DMS 273 treated with DMSO at 0.1 percent for 48 hours (cell line): ENCODE measurements at regions not wholly inside any gene's neighbourhood (a gene's known extent, or its start where the extent isn't known, plus 50 kb on each side); places are given as distances from the start of the nearest gene placed in this dataset.
"Not testable (repeated sequence)": the region's sequence is repeated elsewhere in the genome, so short reads cannot be mapped to it uniquely, and the experiment has no call there.

Experiments
- DNase-seq: peaks from one replicate; lab custom pipeline; 2025; lab: John Stamatoyannopoulos, UW

DNA sequence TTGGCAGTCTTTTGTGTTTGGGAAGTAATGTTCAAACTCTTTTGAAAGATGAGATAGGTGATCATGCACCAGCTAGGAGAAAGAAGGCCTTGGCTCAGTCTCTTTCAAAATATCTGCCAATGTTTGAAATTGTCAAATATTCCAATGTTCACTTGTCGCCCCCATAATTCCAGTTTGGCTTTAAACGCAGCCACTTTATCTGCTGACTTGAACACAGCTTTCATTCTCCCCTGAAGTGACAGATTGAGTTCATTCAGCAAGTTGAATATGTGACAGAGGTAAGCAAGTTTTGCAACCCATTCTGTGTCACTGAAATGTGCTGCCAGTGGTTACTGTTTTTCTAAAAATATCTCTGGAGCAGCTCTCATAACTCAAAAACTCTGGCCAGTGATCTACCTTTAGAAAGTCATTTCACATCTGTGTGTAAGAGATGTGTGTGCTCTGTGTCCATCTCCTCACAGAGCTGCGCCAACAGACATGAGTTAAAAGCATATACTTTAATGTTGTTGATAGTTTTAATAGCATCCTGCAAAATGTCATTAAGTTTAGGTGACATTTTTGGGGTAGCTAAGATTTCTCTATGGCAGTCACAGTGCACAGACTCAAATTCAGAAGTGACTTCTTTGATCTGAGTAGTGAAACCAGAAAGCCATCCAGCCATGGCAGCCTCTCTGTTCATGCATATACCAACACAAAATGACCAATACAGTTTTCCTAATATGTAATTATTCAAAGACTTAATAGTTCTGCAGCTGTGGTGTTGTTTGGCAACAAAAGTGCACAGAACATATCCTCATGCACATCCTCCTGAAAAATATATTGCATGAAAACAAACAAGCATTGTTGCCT is 614.3 kb upstream of the MIS18BP1 start:
- no peak for DNase-seq

DNA sequence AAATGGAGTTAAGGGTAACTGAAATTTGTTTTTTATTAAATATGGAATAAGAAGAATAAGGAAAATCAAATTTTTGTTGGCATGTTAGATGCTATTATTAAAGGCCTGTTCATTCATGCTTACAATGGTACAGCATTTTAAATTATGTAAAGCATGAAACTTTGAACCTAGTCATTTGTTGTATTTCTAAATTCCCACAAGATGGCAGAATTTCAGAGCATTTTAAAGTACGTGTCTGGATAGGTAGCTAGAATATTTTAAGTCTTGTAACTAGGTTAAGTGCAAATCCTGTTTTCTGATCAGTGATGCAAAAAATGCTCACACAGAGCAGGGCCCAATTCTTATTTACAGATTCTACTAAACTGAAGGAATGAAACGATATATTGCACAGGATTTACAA is 585.6 kb upstream of the MIS18BP1 start:
- no peak for DNase-seq

- DNase-seq: no peak
These were observed 566.1 kb upstream of the MIS18BP1 start for GRCh38 chr14:45819107-45819506.

GRCh38 chr14:45811155-45811554 is 558.2 kb upstream of the MIS18BP1 start:
- DNase-seq: no peak

GRCh38 chr14:45810152-45810872 is 557.3 kb upstream of the MIS18BP1 start:
- DNase-seq: no peak

GRCh38 chr14:45807178-45807899 is 554.3 kb upstream of the MIS18BP1 start:
- DNase-seq: no peak

DNA sequence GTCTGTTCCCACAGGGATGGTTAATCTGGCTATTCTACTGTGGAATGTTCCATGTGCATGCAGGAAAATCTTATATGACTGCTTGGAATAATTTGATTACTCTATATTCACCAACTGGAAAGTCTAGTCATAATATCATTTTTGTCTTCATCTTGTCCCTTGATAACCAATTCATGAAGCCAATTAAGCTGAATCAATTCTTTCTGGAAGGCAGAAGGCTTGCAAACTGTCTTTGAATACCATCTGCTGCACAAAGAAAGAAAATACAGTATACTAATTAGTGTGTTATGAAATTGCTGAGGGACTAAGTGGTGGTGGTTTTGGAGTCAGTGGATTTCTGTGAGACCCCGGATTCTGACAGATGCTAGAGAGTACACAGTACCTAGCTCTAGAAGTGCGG is 546.5 kb upstream of the MIS18BP1 start:
- no peak for DNase-seq

- no peak for DNase-seq
These were observed 545.7 kb upstream of the MIS18BP1 start for GRCh38 chr14:45798659-45799058.

GRCh38 chr14:45796006-45796405 is 543.0 kb upstream of the MIS18BP1 start:
- not testable (repeated sequence) for DNase-seq

DNA sequence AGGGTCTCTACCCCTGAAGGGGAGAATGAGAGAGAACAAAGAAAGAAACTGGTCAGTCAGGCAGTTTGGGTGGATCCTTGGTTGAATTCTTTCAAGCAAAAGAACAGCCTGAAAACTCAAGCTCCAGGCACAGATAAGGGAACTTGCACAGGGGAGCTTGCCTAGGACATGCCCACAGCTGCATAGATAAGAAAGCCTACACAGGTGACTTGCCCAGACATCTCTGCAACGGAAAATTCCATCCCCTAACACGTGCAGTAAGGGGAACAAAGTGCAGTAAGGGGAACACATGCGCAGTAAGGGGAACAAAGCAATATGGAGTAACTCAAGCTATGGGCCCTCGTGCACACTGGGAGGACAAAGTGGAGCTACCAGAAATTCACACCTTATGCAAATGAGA is 540.1 kb upstream of the MIS18BP1 start:
- DNase-seq: no peak

DNA sequence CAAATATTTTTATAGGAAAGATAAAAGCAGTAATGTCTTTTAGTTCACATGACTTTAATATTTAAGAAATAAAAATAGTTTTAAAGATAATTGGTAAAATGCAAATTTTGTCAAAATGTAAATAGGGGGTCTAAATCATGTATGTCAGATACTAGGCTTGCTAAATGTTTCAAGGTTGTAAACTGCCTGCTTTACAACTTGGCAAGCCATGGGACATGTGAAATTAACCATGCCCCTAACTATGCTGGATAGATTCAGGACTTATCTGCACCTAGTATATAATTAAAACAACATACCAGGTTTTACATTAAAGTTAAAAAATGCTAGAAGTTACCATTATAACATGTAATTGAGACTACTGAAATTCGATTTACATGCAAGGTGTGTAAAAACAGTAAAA is 537.3 kb upstream of the MIS18BP1 start:
- no peak for DNase-seq

- DNase-seq: no peak
These were observed 534.2 kb upstream of the MIS18BP1 start for GRCh38 chr14:45787167-45787566.

DNA sequence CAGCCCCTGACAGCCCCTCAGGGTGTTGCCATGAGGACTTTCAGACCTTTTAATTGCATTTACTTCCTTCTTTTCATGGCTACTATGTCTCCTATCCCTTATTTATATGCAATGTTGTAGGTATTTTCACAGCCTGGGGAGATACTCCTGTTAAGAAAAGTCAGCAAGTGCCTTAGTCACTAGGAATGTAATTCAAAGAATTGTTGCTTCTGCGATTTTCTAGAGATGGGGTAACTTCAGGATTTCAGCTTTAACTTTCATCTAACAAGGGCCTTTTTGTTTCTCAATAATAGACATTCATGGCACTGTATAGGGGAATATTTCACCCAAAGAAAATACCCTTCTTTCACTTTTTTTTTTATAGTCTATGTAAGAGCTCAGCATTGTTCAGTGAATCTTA is 533.3 kb upstream of the MIS18BP1 start:
- no peak for DNase-seq

GRCh38 chr14:45785240-45785639 is 532.2 kb upstream of the MIS18BP1 start:
- DNase-seq: no peak

DNA sequence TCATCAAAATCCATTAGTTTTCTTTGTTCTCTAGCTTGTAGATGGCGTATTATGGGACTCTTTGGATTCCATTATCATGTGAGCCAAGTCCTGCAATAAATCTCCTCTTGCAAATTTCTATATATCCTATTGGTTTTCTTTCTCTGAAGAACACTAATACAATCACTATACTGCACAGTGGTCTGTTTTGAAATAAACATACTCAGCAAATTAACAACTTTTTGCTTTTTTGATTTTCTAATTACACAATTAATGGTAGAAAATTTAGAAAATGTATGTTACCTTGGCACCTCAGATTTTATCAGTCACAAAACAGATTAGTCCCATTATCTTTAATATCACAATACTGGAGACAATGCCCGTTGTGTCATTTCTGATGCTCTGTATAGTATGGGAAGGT is 513.2 kb upstream of the MIS18BP1 start:
- DNase-seq: no peak

- no peak for DNase-seq
These were observed 504.7 kb upstream of the MIS18BP1 start for GRCh38 chr14:45757655-45758054.

GRCh38 chr14:45756412-45756811 is 503.4 kb upstream of the MIS18BP1 start:
- not testable (repeated sequence) for DNase-seq

DNA sequence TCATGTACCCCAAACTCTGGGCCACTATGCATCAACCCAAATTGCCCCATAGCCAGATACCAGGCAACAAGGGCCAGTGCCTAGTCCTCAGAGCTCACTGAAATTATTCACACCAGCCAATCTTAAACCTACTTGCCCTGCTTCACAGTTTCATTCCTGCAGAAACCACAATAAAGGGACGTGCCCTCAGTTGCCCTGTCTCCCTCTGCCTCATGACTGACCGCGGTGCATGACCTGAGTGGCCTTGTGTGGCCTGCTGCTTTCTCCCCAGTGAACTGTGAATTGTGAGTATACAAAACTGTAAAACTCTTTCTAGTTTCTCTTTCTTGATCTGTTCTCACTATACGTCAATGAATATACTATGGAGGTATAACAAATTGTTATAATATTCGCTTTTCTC is 490.9 kb upstream of the MIS18BP1 start:
- DNase-seq: no peak

- DNase-seq: no peak
These were observed 489.2 kb upstream of the MIS18BP1 start for GRCh38 chr14:45742187-45742586.

DNA sequence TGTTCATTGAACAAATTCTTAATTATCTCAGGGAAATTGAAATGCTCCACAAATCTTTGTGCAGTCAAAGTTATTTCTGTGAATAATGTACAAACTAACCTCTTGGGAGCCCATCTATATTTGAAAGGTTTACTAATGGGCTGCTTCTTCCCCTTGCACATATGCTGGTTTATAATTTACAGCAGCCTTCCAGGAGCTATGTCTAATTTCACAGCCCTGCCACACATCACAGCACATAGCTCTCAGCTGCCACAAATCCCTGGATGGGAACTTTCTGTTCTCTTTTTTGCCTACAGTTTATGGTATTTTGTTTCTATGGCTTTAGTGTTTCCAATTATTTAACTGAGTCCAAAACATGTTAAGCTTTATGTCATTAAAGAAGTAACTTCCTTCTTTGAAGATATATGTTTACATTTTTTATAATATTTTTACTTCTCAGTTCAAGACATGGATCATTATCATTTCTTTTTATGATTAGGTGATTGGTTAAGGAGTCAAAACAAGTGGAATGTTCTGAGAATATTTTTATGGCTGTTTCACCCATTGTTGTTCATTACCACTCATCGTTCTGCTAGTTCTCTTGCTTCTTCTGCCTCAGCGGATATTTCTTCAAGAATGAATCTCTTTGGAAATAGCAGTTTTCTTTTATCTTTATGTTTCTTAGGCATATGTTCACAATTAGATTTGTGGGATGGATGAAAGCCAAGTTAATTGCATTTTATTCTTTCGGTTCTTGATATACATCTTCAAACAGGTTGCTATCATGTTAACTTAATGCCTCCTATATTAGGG is 475.6 kb upstream of the MIS18BP1 start:
- no peak for DNase-seq

DNA sequence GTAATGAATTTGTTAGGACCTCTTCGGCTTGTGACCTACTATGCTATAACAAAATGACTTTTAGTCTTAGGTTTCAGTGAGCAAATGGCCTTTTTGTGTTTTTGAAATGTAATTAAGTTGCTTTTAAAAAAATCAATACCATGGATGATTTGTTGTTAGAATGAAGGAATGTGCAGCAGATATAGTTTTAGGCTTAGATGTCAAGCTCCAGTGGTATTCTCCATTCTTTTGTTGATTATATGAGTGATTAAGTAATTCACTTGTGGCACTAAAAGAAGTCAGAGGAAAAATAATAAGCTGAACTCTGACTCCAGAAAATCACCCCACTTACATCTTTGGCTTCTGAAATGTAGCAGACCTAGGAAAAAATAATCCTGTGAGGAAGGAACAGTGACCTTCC is 474.1 kb upstream of the MIS18BP1 start:
- no peak for DNase-seq

DNA sequence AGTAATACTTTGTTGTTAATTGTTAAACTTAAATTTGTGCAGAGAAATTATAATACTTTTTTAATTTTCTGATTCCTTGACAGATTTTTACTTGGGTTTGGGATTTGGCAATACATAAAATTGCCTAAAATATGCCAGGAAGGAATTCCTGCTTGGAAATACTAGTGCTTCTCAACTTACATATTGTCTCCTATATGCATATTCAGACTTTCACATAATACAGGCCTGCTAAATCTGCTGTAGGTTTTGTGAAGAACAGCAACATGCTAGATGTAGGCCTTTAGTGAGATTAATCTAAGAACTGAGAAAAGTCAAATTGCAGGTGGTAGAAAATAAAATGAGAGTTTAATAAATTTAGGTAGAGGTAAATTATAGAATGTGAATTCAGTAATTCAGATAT is 468.5 kb upstream of the MIS18BP1 start:
- DNase-seq: no peak
